ENCODE measurements at regions not wholly inside any gene's neighbourhood (a gene's known extent, or its start where the extent isn't known, plus 50 kb on each side); places are given as distances from the start of the nearest gene placed in this dataset.

GRCh38 chr5:12095808-12096281 lies 191.6 kb upstream of the CTNND2 start:
- TF ChIP-seq CTCF (IDR thresholded peaks at IDR 0.05) (no peak), POLR2A (IDR thresholded peaks at IDR 0.05) (no peak), EP300 (IDR thresholded peaks at IDR 0.05) (no peak)
